ENCODE measurements at regions not wholly inside any gene's neighbourhood (a gene's known extent, or its start where the extent isn't known, plus 50 kb on each side); places are given as distances from the start of the nearest gene placed in this dataset.

DNA sequence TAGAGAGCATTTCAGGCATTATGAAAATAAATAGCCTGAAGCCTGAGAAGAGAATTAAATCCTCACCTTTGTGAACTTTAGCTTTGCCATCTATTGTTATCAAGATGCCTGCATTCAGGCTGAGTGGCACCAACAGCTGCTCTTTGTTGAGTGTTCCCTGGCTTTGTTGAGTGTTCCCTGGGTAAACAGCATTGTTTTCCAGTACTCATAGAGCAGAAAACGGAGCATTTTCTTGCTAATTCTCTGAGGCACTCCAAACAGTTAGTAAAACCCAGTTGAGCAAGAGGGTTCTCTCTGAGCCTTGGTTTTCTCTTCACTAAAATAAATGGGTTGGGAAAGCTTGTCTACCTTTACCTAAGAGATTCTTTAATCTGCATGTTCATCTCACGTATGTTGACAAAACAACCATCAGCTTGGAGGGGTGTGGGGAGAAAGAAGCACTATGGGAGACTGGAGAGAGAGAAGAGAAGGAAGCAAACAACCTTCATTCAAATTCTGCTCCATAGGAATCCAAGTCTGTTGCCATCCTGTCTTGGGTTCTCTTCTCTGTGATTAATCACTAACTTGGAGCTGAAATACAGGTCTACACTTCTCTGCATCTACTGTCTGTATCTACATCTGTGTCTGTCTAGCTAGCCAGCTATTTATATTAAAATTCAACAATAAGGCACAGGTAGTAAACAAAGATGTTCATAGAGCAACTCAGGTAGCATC is 567.0 kb upstream of the SOX11 start:
- Histone ChIP-seq H3K4me3 (ENCODE audit: insufficient read length, low read depth) (no peak overlapping the region), H3K27me3 (ENCODE audit: insufficient read depth, insufficient read length) (no peaks in the 10 kb centered on the region), H3K36me3 (ENCODE audit: insufficient read depth, insufficient read length, low read length) (no peaks in the 10 kb centered on the region), H3K4me1 (ENCODE audit: insufficient read depth, insufficient read length) (no peaks in the 10 kb centered on the region), H3K9ac (ENCODE audit: insufficient read length, low read depth) (no peak overlapping the region), H3K9me3 (ENCODE audit: insufficient read depth, low read length) (no peaks in the 10 kb centered on the region)
- no peak for TF ChIP-seq ZNF274 (IDR thresholded peaks at IDR 0.05; ENCODE audit: low read depth, low read length)
- no peak for TF ChIP-seq SUZ12 (IDR thresholded peaks at IDR 0.05; ENCODE audit: extremely low read depth, insufficient read depth, insufficient read length)
- TF ChIP-seq YY1 (IDR thresholded peaks at IDR 0.05; ENCODE audit: insufficient read depth, insufficient read length) = no peak
- DNase-seq (ENCODE audit: low read depth, low spot score) = peak; percentile 60

- DNase-seq (ENCODE audit: low read depth, low spot score) = no peak
- Histone ChIP-seq H3K27me3 (ENCODE audit: insufficient read depth, insufficient read length) (no peaks in the 10 kb centered on the region), H3K9me3 (ENCODE audit: insufficient read depth, low read length) (no peaks in the 10 kb centered on the region), H3K36me3 (ENCODE audit: insufficient read depth, insufficient read length, low read length) (no peaks in the 10 kb centered on the region), H3K9ac (ENCODE audit: insufficient read length, low read depth) (no peak overlapping the region), H3K4me1 (ENCODE audit: insufficient read depth, insufficient read length) (no peaks in the 10 kb centered on the region), H3K4me3 (ENCODE audit: insufficient read length, low read depth) (no peak overlapping the region)
- no peak for TF ChIP-seq YY1 (IDR thresholded peaks at IDR 0.05; ENCODE audit: insufficient read depth, insufficient read length)
- no peak for TF ChIP-seq ZNF274 (IDR thresholded peaks at IDR 0.05; ENCODE audit: low read depth, low read length)
- TF ChIP-seq SUZ12 (IDR thresholded peaks at IDR 0.05; ENCODE audit: extremely low read depth, insufficient read depth, insufficient read length) = no peak
Measured at GRCh38 chr2:5132281-5132680, 559.9 kb upstream of the SOX11 start.

GRCh38 chr2:5140347-5140746 is 551.8 kb upstream of the SOX11 start:
- Histone ChIP-seq H3K4me1 (ENCODE audit: insufficient read depth, insufficient read length) (no peaks in the 10 kb centered on the region), H3K4me3 (ENCODE audit: insufficient read length, low read depth) (no peak overlapping the region), H3K9ac (ENCODE audit: insufficient read length, low read depth) (no peak overlapping the region), H3K27me3 (ENCODE audit: insufficient read depth, insufficient read length) (no peaks in the 10 kb centered on the region), H3K36me3 (ENCODE audit: insufficient read depth, insufficient read length, low read length) (no peaks in the 10 kb centered on the region), H3K9me3 (ENCODE audit: insufficient read depth, low read length) (no peaks in the 10 kb centered on the region)
- TF ChIP-seq SUZ12 (IDR thresholded peaks at IDR 0.05; ENCODE audit: extremely low read depth, insufficient read depth, insufficient read length) = no peak
- TF ChIP-seq YY1 (IDR thresholded peaks at IDR 0.05; ENCODE audit: insufficient read depth, insufficient read length) = no peak
- no peak for TF ChIP-seq ZNF274 (IDR thresholded peaks at IDR 0.05; ENCODE audit: low read depth, low read length)
- DNase-seq (ENCODE audit: low read depth, low spot score) = no peak

- no peaks in the 10 kb centered on the region for H3K36me3 ChIP-seq (ENCODE audit: insufficient read depth, insufficient read length, low read length)
- TF ChIP-seq SUZ12 (IDR thresholded peaks at IDR 0.05; ENCODE audit: extremely low read depth, insufficient read depth, insufficient read length) (no peak), ZNF274 (IDR thresholded peaks at IDR 0.05; ENCODE audit: low read depth, low read length) (no peak), YY1 (IDR thresholded peaks at IDR 0.05; ENCODE audit: insufficient read depth, insufficient read length) (no peak)
- no peak overlapping the region for H3K9ac ChIP-seq (ENCODE audit: insufficient read length, low read depth)
- no peaks in the 10 kb centered on the region; the same call in 1 of the 2 replicates for H3K9me3 ChIP-seq (ENCODE audit: insufficient read depth, low read length)
- no peak overlapping the region for H3K4me3 ChIP-seq (ENCODE audit: insufficient read length, low read depth)
- H3K4me1 ChIP-seq (ENCODE audit: insufficient read depth, insufficient read length) = no peaks in the 10 kb centered on the region
- DNase-seq (ENCODE audit: low read depth, low spot score) = no peak
- H3K27me3 ChIP-seq (ENCODE audit: insufficient read depth, insufficient read length) = no peaks in the 10 kb centered on the region
Measured at GRCh38 chr2:5144159-5144558, 548.0 kb upstream of the SOX11 start.

- no peaks in the 10 kb centered on the region; the same call in 1 of the 2 replicates for H3K9me3 ChIP-seq (ENCODE audit: insufficient read depth, low read length)
- no peak for DNase-seq (ENCODE audit: low read depth, low spot score)
- TF ChIP-seq YY1 (IDR thresholded peaks at IDR 0.05; ENCODE audit: insufficient read depth, insufficient read length) = no peak
- no peak for TF ChIP-seq ZNF274 (IDR thresholded peaks at IDR 0.05; ENCODE audit: low read depth, low read length)
- TF ChIP-seq SUZ12 (IDR thresholded peaks at IDR 0.05; ENCODE audit: extremely low read depth, insufficient read depth, insufficient read length) = no peak
- H3K27me3 ChIP-seq (ENCODE audit: insufficient read depth, insufficient read length) = no peaks in the 10 kb centered on the region
- no peaks in the 10 kb centered on the region for H3K36me3 ChIP-seq (ENCODE audit: insufficient read depth, insufficient read length, low read length)
- H3K9ac ChIP-seq (ENCODE audit: insufficient read length, low read depth) = no peak overlapping the region
- H3K4me1 ChIP-seq (ENCODE audit: insufficient read depth, insufficient read length) = no peaks in the 10 kb centered on the region
- H3K4me3 ChIP-seq (ENCODE audit: insufficient read length, low read depth) = no peak overlapping the region
Measured at GRCh38 chr2:5145053-5145452, 547.1 kb upstream of the SOX11 start.

DNA sequence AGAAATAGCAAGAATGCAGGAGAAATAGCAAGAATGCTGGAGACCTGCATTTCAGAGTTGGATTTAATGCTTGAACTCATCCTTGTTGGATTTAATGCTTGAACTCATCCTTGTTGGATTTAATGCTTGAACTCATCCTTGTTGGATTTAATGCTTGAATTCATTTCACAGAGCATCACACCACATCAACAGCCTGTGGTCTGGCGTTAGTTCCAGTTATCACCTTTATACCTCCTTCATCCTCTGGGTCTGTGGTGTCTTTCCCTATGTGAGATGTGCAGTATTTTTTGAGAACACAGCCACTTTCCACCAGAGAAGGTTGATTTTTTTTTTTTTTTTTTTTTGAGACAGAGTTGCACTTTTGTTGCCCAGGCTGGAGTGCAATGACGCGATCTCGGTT is 546.4 kb upstream of the SOX11 start:
- no peak for DNase-seq (ENCODE audit: low read depth, low spot score)
- Histone ChIP-seq H3K4me3 (ENCODE audit: insufficient read length, low read depth) (no peak overlapping the region), H3K4me1 (ENCODE audit: insufficient read depth, insufficient read length) (no peaks in the 10 kb centered on the region), H3K36me3 (ENCODE audit: insufficient read depth, insufficient read length, low read length) (no peaks in the 10 kb centered on the region), H3K9ac (ENCODE audit: insufficient read length, low read depth) (no peak overlapping the region), H3K9me3 (ENCODE audit: insufficient read depth, low read length) (no peaks in the 10 kb centered on the region; the same call in 1 of the 2 replicates), H3K27me3 (ENCODE audit: insufficient read depth, insufficient read length) (no peaks in the 10 kb centered on the region)
- TF ChIP-seq SUZ12 (IDR thresholded peaks at IDR 0.05; ENCODE audit: extremely low read depth, insufficient read depth, insufficient read length) (no peak), YY1 (IDR thresholded peaks at IDR 0.05; ENCODE audit: insufficient read depth, insufficient read length) (no peak), ZNF274 (IDR thresholded peaks at IDR 0.05; ENCODE audit: low read depth, low read length) (no peak)

DNA sequence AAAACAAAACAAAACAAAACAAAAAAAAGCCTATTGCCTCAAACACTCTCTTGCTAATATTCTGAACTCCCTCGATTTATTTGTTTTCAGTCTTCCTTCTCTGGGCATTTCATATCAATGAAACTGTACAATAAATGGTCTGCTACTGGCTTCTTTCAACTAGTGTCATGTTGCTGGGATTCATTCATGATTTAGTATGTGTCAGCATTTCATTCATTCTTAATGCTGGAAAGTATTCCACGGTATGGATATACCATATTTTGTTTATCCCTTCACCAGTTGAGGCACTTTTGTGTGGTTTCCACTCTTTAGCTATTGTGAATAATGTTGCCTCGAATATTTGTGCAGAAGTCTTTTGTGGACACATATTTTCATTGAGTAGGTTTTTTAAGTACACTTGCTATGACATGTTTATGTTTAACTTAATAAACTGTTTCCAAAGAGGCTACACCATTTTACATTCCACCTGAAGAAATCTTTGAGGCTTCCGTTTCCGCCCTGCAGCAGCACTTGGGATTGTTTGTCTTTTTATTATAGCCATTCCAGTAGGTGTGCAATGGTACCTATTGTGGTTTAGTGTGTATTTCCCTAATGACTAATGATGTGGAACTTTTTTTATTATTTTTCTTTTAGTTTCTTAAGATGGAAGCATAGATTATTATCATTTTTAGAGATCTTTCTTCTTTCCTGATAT is 543.6 kb upstream of the SOX11 start:
- Histone ChIP-seq H3K4me3 (ENCODE audit: insufficient read length, low read depth) (no peak overlapping the region), H3K36me3 (ENCODE audit: insufficient read depth, insufficient read length, low read length) (no peaks in the 10 kb centered on the region), H3K27me3 (ENCODE audit: insufficient read depth, insufficient read length) (no peaks in the 10 kb centered on the region), H3K4me1 (ENCODE audit: insufficient read depth, insufficient read length) (no peaks in the 10 kb centered on the region), H3K9me3 (ENCODE audit: insufficient read depth, low read length) (no peaks in the 10 kb centered on the region; the same call in 1 of the 2 replicates), H3K9ac (ENCODE audit: insufficient read length, low read depth) (no peak overlapping the region)
- TF ChIP-seq ZNF274 (IDR thresholded peaks at IDR 0.05; ENCODE audit: low read depth, low read length) (no peak), SUZ12 (IDR thresholded peaks at IDR 0.05; ENCODE audit: extremely low read depth, insufficient read depth, insufficient read length) (no peak), YY1 (IDR thresholded peaks at IDR 0.05; ENCODE audit: insufficient read depth, insufficient read length) (no peak)
- DNase-seq (ENCODE audit: low read depth, low spot score) = no peak
